ENCODE measurements at regions not wholly inside any gene's neighbourhood (a gene's known extent, or its start where the extent isn't known, plus 50 kb on each side); places are given as distances from the start of the nearest gene placed in this dataset.
"Not testable (repeated sequence)": the region's sequence is repeated elsewhere in the genome, so short reads cannot be mapped to it uniquely, and the experiment has no call there.

DNA sequence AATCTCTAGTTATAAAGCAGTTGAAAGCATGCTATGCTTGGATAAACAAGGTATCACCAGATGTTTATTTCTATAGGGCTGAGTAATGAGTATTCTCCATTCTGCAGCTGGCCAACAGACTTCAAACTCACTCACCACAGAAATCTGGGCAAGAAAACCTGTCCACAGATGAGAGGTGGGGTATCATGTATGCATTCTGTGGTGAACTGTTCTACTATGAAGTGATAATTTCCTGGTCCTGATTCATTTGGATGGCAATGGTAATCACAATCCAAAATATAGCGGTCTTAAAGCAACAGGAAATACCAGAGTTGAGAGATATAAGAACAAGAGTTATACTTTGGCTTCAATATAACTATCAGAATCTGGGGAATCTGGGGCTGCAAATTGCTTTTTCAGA lies 65.9 kb upstream of the EFNA5 start:
- peaks cover 2% of the 10 kb centered on the region for H3K9me3 Mint-ChIP-seq
- H3K27me3 Mint-ChIP-seq, result no peaks in the 10 kb centered on the region
- H3K27ac Mint-ChIP-seq, result no peak overlapping the region
- Histone ChIP-seq H3K36me3 (ENCODE audit: insufficient read depth, low read length) (no peaks in the 10 kb centered on the region), H3K27me3 (ENCODE audit: control insufficient read depth in 1 of 2, insufficient read depth in 2 of 2, low read length in 2 of 2) (no peaks in the 10 kb centered on the region), H3K27ac (ENCODE audit: low read depth in 1 of 2, low read length in 2 of 2) (no peak overlapping the region), H3K4me3 (ENCODE audit: low read length) (no peak overlapping the region), H3K4me1 (ENCODE audit: insufficient read depth, low read length) (no peaks in the 10 kb centered on the region), H3K9me3 (ENCODE audit: control insufficient read depth in 1 of 2, insufficient read depth in 1 of 2, low read length in 2 of 2) (no peaks in the 10 kb centered on the region)
- no peaks in the 10 kb centered on the region for H3K4me1 Mint-ChIP-seq (ENCODE audit: low read depth)
- no peak overlapping the region for H3K4me3 Mint-ChIP-seq
- DNase-seq, result no peak
- CTCF ChIA-PET, result no interaction called here
- TF ChIP-seq, protein P1, sequence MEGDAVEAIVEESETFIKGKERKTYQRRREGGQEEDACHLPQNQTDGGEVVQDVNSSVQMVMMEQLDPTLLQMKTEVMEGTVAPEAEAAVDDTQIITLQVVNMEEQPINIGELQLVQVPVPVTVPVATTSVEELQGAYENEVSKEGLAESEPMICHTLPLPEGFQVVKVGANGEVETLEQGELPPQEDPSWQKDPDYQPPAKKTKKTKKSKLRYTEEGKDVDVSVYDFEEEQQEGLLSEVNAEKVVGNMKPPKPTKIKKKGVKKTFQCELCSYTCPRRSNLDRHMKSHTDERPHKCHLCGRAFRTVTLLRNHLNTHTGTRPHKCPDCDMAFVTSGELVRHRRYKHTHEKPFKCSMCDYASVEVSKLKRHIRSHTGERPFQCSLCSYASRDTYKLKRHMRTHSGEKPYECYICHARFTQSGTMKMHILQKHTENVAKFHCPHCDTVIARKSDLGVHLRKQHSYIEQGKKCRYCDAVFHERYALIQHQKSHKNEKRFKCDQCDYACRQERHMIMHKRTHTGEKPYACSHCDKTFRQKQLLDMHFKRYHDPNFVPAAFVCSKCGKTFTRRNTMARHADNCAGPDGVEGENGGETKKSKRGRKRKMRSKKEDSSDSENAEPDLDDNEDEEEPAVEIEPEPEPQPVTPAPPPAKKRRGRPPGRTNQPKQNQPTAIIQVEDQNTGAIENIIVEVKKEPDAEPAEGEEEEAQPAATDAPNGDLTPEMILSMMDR (IDR thresholded peaks at IDR 0.05), result no peak
- ATAC-seq (ENCODE audit: poor library complexity), result no peak
- intact Hi-C loops (cut with DNase I, micrococcal nuclease), result no loop called here
- POLR2A ChIA-PET, result no interaction called here
- no peaks in the 10 kb centered on the region for H3K36me3 Mint-ChIP-seq (ENCODE audit: low read depth)

DNA sequence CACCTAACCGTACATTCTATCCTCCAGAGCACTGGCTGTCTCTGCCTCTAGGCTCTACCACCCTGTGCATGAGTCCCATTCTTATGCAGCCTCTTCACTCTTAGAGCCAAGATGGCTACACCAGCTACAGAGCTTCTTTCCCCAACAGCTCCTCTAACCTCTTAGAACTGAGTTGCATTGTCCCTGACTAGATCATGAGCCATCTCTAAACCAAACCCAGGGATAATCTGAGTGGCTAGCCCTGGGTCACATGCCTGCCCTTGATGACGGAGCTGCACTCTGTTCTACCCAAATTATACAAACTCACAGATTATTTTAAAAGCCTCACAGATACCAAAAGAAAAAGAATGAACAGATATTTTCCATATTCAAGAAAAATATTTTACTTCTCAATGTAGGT lies 65.4 kb upstream of the EFNA5 start:
- H3K36me3 ChIP-seq (ENCODE audit: insufficient read depth, low read length); H3K4me3 ChIP-seq (ENCODE audit: low read length); H3K36me3 Mint-ChIP-seq (ENCODE audit: low read depth); H3K9me3 ChIP-seq (ENCODE audit: control insufficient read depth in 1 of 2, insufficient read depth in 1 of 2, low read length in 2 of 2); intact Hi-C loops (cut with DNase I, micrococcal nuclease); ATAC-seq (ENCODE audit: poor library complexity); H3K27ac Mint-ChIP-seq; H3K9me3 Mint-ChIP-seq; H3K27ac ChIP-seq (ENCODE audit: low read depth in 1 of 2, low read length in 2 of 2); POLR2A ChIA-PET; H3K27me3 ChIP-seq (ENCODE audit: control insufficient read depth in 1 of 2, insufficient read depth in 2 of 2, low read length in 2 of 2); DNase-seq; H3K4me3 Mint-ChIP-seq; H3K27me3 Mint-ChIP-seq; H3K4me1 ChIP-seq (ENCODE audit: insufficient read depth, low read length); H3K4me1 Mint-ChIP-seq (ENCODE audit: low read depth); CTCF ChIA-PET: not testable (repeated sequence)

DNA sequence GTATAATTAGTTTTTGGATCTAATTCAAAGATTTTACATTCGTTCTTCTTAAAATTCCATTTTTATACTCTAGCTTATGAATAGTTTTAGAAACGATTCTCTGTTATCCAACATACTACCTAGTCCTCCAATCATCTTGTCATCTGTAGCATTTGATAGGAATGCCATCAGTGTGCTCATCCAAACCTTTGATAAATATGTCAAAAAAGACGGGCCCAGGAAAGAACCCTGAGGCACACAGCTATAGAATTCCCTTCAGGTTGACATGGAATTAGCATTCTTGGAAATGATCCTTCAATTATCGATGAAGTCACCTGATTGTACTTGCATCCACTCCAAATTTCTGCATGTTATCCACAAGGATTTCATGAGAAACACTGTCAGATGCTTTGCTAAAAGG lies 64.8 kb upstream of the EFNA5 start:
- Mint-ChIP-seq H3K27ac (no peak overlapping the region), H3K27me3 (no peaks in the 10 kb centered on the region), H3K36me3 (ENCODE audit: low read depth) (no peaks in the 10 kb centered on the region), H3K4me3 (no peak overlapping the region), H3K9me3 (no peaks in the 10 kb centered on the region), H3K4me1 (ENCODE audit: low read depth) (no peaks in the 10 kb centered on the region)
- Histone ChIP-seq H3K36me3 (ENCODE audit: insufficient read depth, low read length) (no peaks in the 10 kb centered on the region), H3K27me3 (ENCODE audit: control insufficient read depth in 1 of 2, insufficient read depth in 2 of 2, low read length in 2 of 2) (no peaks in the 10 kb centered on the region), H3K4me1 (ENCODE audit: insufficient read depth, low read length) (no peaks in the 10 kb centered on the region), H3K9me3 (ENCODE audit: control insufficient read depth in 1 of 2, insufficient read depth in 1 of 2, low read length in 2 of 2) (no peaks in the 10 kb centered on the region), H3K4me3 (ENCODE audit: low read length) (no peak overlapping the region), H3K27ac (ENCODE audit: low read depth in 1 of 2, low read length in 2 of 2) (no peak overlapping the region)
- no peak for DNase-seq
- ATAC-seq (ENCODE audit: poor library complexity), result no peak
- TF ChIP-seq, protein P1 (IDR thresholded peaks at IDR 0.05), result no peak
- intact Hi-C loops (cut with DNase I, micrococcal nuclease), result no loop called here
- ChIA-PET CTCF (no interaction called here), POLR2A (no interaction called here)

DNA sequence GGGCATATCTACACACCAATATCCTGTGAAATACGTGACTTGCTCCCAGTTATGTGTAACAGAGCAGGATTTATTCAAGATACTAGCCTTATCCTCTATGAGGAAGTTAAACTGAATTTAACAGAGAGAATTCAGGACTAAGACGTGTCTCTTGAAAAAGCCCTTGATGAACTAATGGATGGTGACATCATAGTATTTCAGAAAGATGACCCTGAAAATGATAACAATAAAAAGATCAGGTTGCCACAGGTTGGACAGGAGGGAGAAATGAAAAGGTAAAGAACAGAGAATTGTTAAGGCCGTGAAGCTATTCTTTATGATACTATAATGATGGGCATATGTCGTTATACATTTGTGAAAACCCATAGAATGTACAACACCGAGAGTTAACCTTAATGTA lies 56.2 kb upstream of the EFNA5 start:
- intact Hi-C loops (cut with DNase I, micrococcal nuclease), result no loop called here
- Mint-ChIP-seq H3K36me3 (ENCODE audit: low read depth) (no peaks in the 10 kb centered on the region), H3K4me3 (no peak overlapping the region), H3K27ac (no peak overlapping the region), H3K4me1 (ENCODE audit: low read depth) (no peaks in the 10 kb centered on the region), H3K9me3 (peaks cover 3% of the 10 kb centered on the region), H3K27me3 (no peaks in the 10 kb centered on the region)
- no peak overlapping the region for H3K4me3 ChIP-seq (ENCODE audit: low read length)
- H3K27me3 ChIP-seq (ENCODE audit: control insufficient read depth in 1 of 2, insufficient read depth in 2 of 2, low read length in 2 of 2), result no peaks in the 10 kb centered on the region
- no peak overlapping the region for H3K27ac ChIP-seq (ENCODE audit: low read depth in 1 of 2, low read length in 2 of 2)
- POLR2A ChIA-PET, result no interaction called here
- TF ChIP-seq, protein P1 (IDR thresholded peaks at IDR 0.05), result no peak
- peaks cover 0 to 6% of the 10 kb centered on the region in 2 experiments for H3K9me3 ChIP-seq (ENCODE audit: control insufficient read depth in 1 of 2, insufficient read depth in 1 of 2, low read length in 2 of 2)
- CTCF ChIA-PET, result no interaction called here
- ATAC-seq (ENCODE audit: poor library complexity) (no peak), DNase-seq (no peak)
- no peaks in the 10 kb centered on the region for H3K36me3 ChIP-seq (ENCODE audit: insufficient read depth, low read length)
- H3K4me1 ChIP-seq (ENCODE audit: insufficient read depth, low read length), result no peaks in the 10 kb centered on the region

Data from CD4-positive, alpha-beta T cell (primary cell).